ENCODE measurements at regions not wholly inside any gene's neighbourhood (a gene's known extent, or its start where the extent isn't known, plus 50 kb on each side); places are given as distances from the start of the nearest gene placed in this dataset.

DNA sequence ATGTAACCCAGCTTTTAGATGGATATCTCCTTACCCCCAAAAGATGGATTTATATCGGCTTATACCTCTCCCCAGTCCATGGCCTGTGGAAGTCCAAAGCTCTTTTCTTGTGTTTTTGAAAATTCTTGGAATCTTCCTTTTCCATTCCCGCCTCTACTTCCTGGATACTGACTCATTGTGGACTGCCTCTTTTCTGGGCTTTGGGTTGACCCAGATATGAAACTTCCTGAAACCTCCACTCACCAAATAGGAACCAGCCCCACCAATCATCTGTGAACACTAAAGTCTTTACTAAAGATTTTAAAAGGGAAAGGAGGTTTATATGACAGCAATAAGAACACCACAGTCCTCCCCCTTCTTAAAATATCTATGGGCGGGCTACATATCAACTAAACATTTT lies 163.4 kb upstream of the SYN3 start:
- DNase-seq (ENCODE audit: low spot score) = no peak
- TF ChIP-seq, protein P1, sequence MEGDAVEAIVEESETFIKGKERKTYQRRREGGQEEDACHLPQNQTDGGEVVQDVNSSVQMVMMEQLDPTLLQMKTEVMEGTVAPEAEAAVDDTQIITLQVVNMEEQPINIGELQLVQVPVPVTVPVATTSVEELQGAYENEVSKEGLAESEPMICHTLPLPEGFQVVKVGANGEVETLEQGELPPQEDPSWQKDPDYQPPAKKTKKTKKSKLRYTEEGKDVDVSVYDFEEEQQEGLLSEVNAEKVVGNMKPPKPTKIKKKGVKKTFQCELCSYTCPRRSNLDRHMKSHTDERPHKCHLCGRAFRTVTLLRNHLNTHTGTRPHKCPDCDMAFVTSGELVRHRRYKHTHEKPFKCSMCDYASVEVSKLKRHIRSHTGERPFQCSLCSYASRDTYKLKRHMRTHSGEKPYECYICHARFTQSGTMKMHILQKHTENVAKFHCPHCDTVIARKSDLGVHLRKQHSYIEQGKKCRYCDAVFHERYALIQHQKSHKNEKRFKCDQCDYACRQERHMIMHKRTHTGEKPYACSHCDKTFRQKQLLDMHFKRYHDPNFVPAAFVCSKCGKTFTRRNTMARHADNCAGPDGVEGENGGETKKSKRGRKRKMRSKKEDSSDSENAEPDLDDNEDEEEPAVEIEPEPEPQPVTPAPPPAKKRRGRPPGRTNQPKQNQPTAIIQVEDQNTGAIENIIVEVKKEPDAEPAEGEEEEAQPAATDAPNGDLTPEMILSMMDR (IDR thresholded peaks at IDR 0.05; ENCODE audit: extremely low read depth, missing control alignments) = no peak

DNA sequence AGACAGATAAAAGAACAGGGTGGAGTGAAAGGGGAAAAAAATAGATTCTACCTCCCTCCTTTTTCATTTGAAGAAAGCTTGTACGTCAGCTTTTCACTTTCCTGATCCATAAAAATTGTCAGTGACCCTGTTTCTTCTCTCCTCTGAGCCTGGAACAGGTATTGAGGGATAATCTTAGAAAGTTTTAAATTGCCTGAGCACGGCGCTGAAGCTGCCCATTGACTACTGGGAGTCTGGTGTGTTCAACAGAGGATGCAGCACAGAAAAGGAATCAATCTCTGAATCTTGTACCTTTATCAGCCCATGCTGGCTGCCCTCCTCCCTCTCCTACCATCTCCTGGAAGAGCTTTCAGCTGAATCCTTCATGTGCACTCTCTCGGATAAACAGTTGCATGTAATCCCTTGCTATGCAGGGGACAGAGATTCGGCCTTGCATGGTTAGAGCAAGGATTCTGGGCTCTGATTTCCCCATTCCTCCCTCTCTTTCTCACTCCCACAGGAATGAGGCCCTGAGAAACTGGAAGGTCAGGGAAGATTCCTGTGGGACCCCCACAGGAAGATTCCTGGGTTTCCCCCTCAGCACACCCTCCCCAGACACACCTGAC lies 162.4 kb upstream of the SYN3 start:
- no peak for DNase-seq (ENCODE audit: low spot score)
- TF ChIP-seq, protein P1 (IDR thresholded peaks at IDR 0.05; ENCODE audit: extremely low read depth, missing control alignments) = no peak

DNA sequence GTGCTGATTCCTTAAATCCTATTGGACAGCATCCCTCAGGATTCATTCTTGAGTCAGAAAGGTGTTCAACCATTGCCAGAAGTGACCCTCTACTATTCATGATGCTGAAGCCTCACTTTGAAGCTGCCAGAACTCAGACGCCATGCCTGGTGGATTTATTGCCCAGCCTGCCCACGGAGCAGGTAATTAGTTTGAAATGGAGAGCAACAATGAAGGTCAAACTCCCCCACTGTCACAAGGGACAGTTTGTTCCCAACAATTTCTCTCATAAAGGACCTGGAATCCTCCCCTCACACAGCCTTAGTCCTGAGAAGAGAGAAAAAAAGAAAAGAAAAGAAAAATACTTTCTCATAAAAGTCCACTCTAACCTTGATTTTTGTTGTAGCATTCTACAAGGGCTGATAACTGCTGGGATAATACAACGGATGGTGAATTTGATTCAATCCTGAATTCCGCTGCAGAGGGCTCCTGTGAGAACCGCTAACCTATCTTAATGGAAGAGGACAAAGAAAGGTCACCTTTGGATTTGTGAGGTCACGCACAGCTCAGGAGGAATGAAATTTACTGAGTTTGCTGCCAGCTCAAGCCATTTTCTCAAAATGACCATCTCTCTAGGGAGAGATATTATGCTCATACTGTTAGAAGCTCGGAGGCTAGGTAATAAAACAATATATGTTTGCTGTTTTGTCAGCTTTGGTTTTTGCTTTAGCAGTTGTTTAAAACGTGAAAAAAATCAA lies 161.6 kb upstream of the SYN3 start:
- DNase-seq (ENCODE audit: low spot score) = no peak
- TF ChIP-seq, protein P1 (IDR thresholded peaks at IDR 0.05; ENCODE audit: extremely low read depth, missing control alignments) = no peak

DNA sequence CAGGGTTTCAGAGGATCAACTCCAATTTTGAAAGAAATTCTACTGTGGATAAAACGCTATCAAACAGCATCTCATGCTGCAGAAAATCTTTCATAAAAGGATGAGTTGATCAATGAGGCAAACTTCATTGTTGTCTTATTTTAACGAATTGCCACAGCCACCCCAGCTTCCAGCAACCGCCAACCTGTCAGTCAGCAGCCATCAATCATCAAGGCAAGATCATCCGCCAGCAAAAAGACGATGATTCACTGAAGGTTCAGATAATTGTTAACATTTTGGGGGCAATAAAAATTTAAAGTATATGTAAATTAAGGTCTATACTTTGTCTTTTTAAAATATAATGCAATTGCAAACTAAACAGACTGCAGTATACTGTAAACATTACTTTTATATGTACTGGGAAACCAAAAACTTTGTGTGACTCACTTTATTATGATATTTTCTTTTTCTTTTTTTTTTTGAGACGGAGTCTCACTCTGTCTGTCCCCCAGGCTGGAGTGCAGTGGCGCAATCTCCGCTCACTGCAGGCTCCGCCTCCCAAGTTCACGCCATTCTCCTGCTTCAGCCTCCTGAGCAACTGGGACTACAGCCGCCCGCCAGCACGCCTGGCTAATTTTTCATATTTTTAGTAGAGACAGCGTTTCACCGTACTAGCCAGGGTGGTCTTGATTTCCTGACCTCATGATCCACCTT lies 155.3 kb upstream of the SYN3 start:
- DNase-seq (ENCODE audit: low spot score) = no peak
- TF ChIP-seq, protein P1 (IDR thresholded peaks at IDR 0.05; ENCODE audit: extremely low read depth, missing control alignments) = no peak

DNA sequence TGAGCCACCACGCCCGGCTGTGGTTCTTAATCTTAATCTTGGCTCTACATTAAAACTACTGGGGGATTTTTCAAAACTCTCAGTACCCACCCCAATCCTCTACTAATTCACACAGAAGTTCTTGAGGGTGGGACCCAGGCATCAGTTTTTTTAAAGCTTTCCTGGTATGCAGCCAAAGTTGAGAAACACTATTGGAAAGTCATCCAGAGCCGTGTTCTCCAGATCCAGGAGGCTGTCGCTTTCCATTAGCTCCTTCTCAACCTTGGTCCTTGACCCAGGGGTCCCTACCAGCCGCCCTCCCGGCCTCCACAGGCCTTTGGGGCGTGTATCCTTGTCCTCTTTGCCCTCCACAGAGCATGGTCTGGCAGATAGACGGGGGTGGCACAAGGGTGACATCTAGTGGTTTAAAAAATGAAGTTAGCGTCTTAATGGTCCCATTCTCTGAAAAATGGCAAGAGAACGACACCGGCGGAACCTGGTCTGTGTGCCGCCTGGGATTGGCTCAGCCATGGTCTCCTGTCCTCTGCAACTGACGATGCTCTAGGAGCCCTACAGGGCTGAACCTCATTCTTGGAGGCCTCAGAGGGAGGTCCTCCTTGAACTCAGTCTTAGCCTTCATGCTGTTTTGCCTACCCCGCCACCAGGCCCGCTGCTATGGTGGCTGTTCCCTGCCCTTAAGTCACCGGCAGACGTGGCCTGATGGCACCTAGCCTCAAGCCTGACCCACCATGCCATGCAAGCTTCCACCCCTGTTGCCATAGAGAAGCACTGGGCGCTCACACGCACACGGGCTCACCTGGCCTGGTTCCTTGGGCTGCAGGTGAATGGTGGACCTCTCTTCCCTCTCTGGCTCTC lies 152.0 kb upstream of the SYN3 start:
- DNase-seq (ENCODE audit: low spot score) = peak; percentile 72
- TF ChIP-seq, protein P1 (IDR thresholded peaks at IDR 0.05; ENCODE audit: extremely low read depth, missing control alignments) = peak; percentile 74

DNA sequence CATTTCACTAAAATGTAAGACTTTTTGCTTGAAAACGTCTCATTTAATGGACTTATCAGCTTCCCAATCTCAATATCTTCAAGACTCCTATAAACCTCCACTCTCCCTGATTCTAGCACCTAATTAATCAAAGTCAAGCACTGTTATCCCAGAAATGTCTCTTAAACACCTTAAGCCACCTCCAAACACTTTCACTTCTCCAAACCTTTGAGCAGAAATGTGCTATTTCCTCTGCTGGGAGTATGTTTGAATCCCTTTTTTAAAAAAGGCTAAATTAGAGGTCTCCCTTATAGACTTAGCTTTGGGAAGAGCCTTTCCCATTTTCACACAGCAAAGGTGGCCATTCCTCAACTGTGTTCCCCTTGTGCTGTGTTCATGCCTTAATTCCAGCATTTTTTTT lies 146.2 kb upstream of the SYN3 start:
- DNase-seq (ENCODE audit: low spot score) = no peak
- TF ChIP-seq, protein P1 (IDR thresholded peaks at IDR 0.05; ENCODE audit: extremely low read depth, missing control alignments) = no peak

Measured in GM20000 (cell line).